Mucosa of descending colon (tissue), 3 donors: ENCODE measurements at regions not wholly inside any gene's neighbourhood (a gene's known extent, or its start where the extent isn't known, plus 50 kb on each side); places are given as distances from the start of the nearest gene placed in this dataset.
"Not testable (repeated sequence)": the region's sequence is repeated elsewhere in the genome, so short reads cannot be mapped to it uniquely, and the experiment has no call there.

ENCODE experiments used
- ATAC-seq: fragments of 200-7000 bp; cut with Tn5 transposase; one replicate; pipeline ENCODE4 v1.9.1; 2020; ENCODE audit warnings: mild to moderate bottlenecking, moderate library complexity
- DNase-seq, 3 donors: peaks; one replicate each; pipeline ENCODE4 v3.0.0-alpha.2; 2020
- H3K36me3 ChIP-seq: fragments of 200-600 bp; one replicate; pipeline ENCODE4 v1.8.0; 2021; ENCODE audit warnings: low read depth, mild to moderate bottlenecking
- H3K4me1 ChIP-seq: fragments of 200-600 bp; one replicate; pipeline ENCODE4 v1.8.0; 2021; ENCODE audit warnings: low read depth, mild to moderate bottlenecking
- H3K4me3 ChIP-seq: fragments of 200-600 bp; one replicate; pipeline ENCODE4 v1.8.0; 2021; ENCODE audit warnings: mild to moderate bottlenecking
- H3K9me3 ChIP-seq: fragments of 200-600 bp; one replicate; pipeline ENCODE4 v1.8.0; 2021; ENCODE audit warnings: mild to moderate bottlenecking
- intact Hi-C, 2 donors: fragments of 100-400 bp; cut with DNase I in 1 of 2; cut with micrococcal nuclease in 1 of 2; formaldehyde crosslinking; loops; one replicate each; pipeline versions ENCODE4 v1.11.0 to v1.11.1; 2022; cut with DNase I, micrococcal nuclease
- TF ChIP-seq, protein P1 (sequence below): fragments of 200-600 bp; IDR thresholded peaks from one replicate; pipeline ENCODE4 v1.8.0; 2022; ENCODE audit warnings: antibody characterized with exemption, mild to moderate bottlenecking
- donor health status: DM: no; HTN: no; CAD: no; lungs with moderate emphysema.
- donor health status: DM: no; HTN: no; CAD: no.
- donor health status: DM: no; HTN: yes; CAD: no.

DNA sequence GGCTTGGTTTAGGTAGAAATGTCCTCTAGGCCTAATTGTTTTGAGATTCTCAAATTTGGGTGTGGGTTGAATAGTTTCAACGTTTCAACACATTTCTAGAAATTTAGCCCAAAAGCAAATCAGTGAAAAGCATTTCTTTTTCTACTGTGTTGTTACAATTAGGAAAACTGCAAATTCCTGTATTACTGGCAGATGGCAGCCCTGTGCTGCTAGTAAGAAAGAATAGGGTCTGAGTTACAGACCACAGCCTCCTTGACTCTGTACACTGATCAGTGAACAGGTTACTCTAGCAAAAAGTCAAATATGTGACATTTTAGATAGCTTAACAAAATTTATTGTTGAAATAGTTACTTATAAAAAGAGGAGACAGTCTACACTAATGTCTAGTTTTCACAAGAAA is 703.0 kb downstream of the JRKL start:
- no peak for DNase-seq
- H3K4me1 ChIP-seq: no peaks in the 10 kb centered on the region
- no peak overlapping the region for H3K4me3 ChIP-seq
- no peaks in the 10 kb centered on the region for H3K9me3 ChIP-seq
- no peaks in the 10 kb centered on the region for H3K36me3 ChIP-seq
- intact Hi-C loops: no loop called here
- no peak for ATAC-seq
- TF ChIP-seq, protein P1, sequence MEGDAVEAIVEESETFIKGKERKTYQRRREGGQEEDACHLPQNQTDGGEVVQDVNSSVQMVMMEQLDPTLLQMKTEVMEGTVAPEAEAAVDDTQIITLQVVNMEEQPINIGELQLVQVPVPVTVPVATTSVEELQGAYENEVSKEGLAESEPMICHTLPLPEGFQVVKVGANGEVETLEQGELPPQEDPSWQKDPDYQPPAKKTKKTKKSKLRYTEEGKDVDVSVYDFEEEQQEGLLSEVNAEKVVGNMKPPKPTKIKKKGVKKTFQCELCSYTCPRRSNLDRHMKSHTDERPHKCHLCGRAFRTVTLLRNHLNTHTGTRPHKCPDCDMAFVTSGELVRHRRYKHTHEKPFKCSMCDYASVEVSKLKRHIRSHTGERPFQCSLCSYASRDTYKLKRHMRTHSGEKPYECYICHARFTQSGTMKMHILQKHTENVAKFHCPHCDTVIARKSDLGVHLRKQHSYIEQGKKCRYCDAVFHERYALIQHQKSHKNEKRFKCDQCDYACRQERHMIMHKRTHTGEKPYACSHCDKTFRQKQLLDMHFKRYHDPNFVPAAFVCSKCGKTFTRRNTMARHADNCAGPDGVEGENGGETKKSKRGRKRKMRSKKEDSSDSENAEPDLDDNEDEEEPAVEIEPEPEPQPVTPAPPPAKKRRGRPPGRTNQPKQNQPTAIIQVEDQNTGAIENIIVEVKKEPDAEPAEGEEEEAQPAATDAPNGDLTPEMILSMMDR: no peak

DNA sequence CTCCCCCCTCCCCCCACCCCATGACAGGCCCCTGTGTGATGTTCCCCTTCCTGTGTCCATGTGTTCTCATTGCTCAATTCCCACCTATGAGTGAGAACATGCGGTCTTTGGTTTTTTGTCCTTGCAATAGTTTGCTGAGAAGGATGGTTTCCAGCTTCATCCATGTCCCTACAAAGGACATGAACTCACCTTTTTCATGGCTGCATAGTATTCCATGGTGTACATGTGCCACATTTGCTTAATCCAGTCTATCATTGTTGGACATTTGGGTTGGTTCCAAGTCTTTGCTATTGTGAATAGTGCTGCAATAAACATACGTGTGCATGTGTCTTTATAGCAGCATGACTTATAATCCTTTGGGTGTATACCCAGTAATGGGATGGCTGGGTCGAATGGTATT is 712.4 kb downstream of the JRKL start:
- intact Hi-C loops, H3K4me1 ChIP-seq, DNase-seq, H3K9me3 ChIP-seq, ATAC-seq, H3K4me3 ChIP-seq, H3K36me3 ChIP-seq: not testable (repeated sequence)

DNA sequence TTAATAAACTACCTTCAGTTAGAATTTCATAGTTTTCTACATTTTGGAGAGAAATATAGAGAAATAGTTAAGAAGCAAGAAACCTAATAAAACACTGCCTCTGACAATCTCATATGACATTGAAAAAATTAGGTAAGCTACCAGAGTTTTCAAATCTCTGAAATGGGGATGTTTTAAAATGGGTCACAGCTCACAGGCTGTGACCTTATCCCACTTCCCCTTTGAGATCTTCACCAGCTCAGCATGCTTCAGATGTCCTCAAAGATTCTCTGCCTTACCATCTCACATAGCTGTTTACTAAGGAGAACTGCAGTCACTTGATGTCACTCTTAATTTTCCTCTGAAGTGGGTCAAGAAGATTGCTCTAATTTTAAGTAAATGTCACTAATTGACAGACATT is 717.8 kb downstream of the JRKL start:
- Histone ChIP-seq H3K9me3 (no peaks in the 10 kb centered on the region), H3K36me3 (no peaks in the 10 kb centered on the region), H3K4me1 (no peaks in the 10 kb centered on the region), H3K4me3 (no peak overlapping the region)
- intact Hi-C loops: no loop called here
- TF ChIP-seq, protein P1: no peak
- no peak for ATAC-seq
- DNase-seq: no peak

DNA sequence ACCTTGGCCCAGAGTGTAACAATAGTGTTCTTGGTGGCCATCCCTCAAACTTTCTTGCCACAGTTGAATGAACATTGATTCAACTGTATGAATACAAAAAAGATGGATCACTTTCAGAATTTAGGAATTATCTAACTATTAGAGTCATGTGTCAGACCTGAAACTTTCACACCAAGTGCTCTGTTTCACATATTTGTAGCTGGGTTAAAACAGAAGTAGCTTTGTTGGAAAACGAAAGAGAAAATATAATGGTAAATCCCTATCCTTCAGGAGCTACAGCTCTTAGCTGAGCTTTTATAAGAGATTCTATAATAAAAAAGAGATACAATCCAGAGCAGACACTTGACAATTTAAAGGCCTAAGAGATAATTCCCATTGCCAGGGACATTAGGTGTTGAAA is 719.3 kb downstream of the JRKL start:
- no peak for ATAC-seq
- no peak for DNase-seq

DNA sequence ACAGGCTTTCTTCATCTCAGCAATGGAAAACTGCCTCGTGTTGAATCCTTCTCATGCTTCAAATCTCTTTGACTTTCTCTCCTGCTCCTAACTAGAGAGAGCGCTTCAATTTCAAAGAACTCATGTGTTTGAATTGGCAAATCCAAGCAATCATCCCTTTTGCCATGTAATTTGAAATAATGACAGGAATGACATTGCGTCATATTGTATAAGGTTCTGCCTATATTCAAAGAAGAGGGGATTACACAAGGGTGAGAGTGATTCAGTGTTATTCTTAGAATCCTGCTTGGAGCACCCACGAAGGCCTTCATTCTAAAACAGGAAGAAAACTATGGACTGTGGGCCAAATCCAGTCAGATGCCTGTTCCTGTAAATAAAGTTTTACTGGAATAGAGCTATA is 720.6 kb downstream of the JRKL start:
- Histone ChIP-seq H3K4me3 (no peak overlapping the region), H3K36me3 (no peaks in the 10 kb centered on the region), H3K4me1 (no peaks in the 10 kb centered on the region), H3K9me3 (no peaks in the 10 kb centered on the region)
- TF ChIP-seq, protein P1: no peak
- DNase-seq (no peak), ATAC-seq (no peak)
- intact Hi-C loops: no loop called here

More for the DNA sequence above, 719.3 kb downstream of the JRKL start:
- TF ChIP-seq, protein P1: no peak
- no peaks in the 10 kb centered on the region for H3K9me3 ChIP-seq
- no peak overlapping the region for H3K4me3 ChIP-seq
- no peaks in the 10 kb centered on the region for H3K36me3 ChIP-seq
- H3K4me1 ChIP-seq: no peaks in the 10 kb centered on the region
- intact Hi-C loops: no loop called here

DNA sequence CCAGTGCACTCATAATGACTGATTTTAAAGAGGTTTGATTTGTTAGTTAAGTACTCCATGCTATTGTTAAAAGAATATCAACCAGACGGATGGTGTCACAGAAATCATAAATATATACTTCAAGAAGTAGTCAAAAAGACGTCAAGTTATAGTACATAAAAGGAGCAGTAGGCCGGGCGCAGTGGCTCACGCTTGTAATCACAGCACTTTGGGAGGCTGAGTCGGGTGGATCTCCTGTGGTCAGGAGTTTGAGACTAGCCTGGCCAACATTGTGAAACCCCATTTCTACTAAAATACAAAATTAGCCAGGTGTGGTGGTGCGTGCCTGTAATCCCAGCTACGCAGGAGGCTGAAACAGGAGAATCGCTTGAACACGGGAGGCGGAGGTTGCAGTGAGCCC is 721.7 kb downstream of the JRKL start:
- H3K9me3 ChIP-seq: no peaks in the 10 kb centered on the region
- no peaks in the 10 kb centered on the region for H3K4me1 ChIP-seq
- ATAC-seq (no peak), DNase-seq (no peak)
- no peaks in the 10 kb centered on the region for H3K36me3 ChIP-seq
- H3K4me3 ChIP-seq: no peak overlapping the region
- TF ChIP-seq, protein P1: no peak
- intact Hi-C loops: no loop called here
